ENCODE measurements at regions not wholly inside any gene's neighbourhood (a gene's known extent, or its start where the extent isn't known, plus 50 kb on each side); places are given as distances from the start of the nearest gene placed in this dataset.

GRCh38 chrX:79300856-79301255 lies 66.3 kb downstream of the ITM2A start:
- Mint-ChIP-seq H3K4me3 (no peak overlapping the region), H3K27ac (no peak overlapping the region), H3K9me3 (ENCODE audit: low read depth) (no peaks in the 10 kb centered on the region), H3K4me1 (no peaks in the 10 kb centered on the region), H3K27me3 (no peaks in the 10 kb centered on the region), H3K36me3 (ENCODE audit: low read depth) (no peaks in the 10 kb centered on the region)
- intact Hi-C loops (cut with DNase I, micrococcal nuclease): no loop called here
- DNase-seq: no peak
- ATAC-seq: no peak
- ChIA-PET POLR2A (no interaction called here), CTCF (no interaction called here)

- POLR2A ChIA-PET: no interaction called here
- Mint-ChIP-seq H3K27ac (no peak overlapping the region), H3K9me3 (ENCODE audit: low read depth) (peaks cover 2% of the 10 kb centered on the region), H3K4me1 (peaks cover 42% of the 10 kb centered on the region), H3K4me3 (no peak overlapping the region), H3K27me3 (no peaks in the 10 kb centered on the region), H3K36me3 (ENCODE audit: low read depth) (no peaks in the 10 kb centered on the region)
- CTCF ChIA-PET: no interaction called here
- DNase-seq (no peak), ATAC-seq (no peak)
- intact Hi-C loops (cut with DNase I, micrococcal nuclease): no loop called here
These were observed 76.5 kb downstream of the ITM2A start for GRCh38 chrX:79290596-79290995.

- peaks cover 44% of the 10 kb centered on the region for H3K4me1 Mint-ChIP-seq
- ChIA-PET CTCF (no interaction called here), POLR2A (no interaction called here)
- no peak overlapping the region for H3K4me3 Mint-ChIP-seq
- no peak for DNase-seq
- peak overlapping the region; percentile 37 for H3K27ac Mint-ChIP-seq
- H3K36me3 Mint-ChIP-seq (ENCODE audit: low read depth): no peaks in the 10 kb centered on the region
- ATAC-seq: no peak
- H3K27me3 Mint-ChIP-seq: no peaks in the 10 kb centered on the region
- intact Hi-C loops (cut with DNase I, micrococcal nuclease): loop anchor here (5.0 kb wide), 2 partner anchors 44 to 79 kb away; partner anchors contain the start of gene ITM2A (in 1 of the 2)
- no peaks in the 10 kb centered on the region for H3K9me3 Mint-ChIP-seq (ENCODE audit: low read depth)
These were observed 78.4 kb downstream of the ITM2A start for GRCh38 chrX:79288733-79289132.

GRCh38 chrX:79287724-79288123 lies 79.4 kb downstream of the ITM2A start:
- peak overlapping the region; percentile 44 for H3K4me3 Mint-ChIP-seq
- CTCF ChIA-PET: no interaction called here
- POLR2A ChIA-PET: no interaction called here
- intact Hi-C loops (cut with DNase I, micrococcal nuclease): loop anchor here (5.0 kb wide), 2 partner anchors 45 to 80 kb away; partner anchors contain the start of gene ITM2A (in 1 of the 2)
- DNase-seq (no peak), ATAC-seq (peak; percentile 39)
- H3K4me1 Mint-ChIP-seq: peaks cover 44% of the 10 kb centered on the region
- no peaks in the 10 kb centered on the region for H3K27me3 Mint-ChIP-seq
- H3K36me3 Mint-ChIP-seq (ENCODE audit: low read depth): no peaks in the 10 kb centered on the region
- H3K27ac Mint-ChIP-seq: peak overlapping the region; percentile 70
- no peaks in the 10 kb centered on the region for H3K9me3 Mint-ChIP-seq (ENCODE audit: low read depth)

DNA sequence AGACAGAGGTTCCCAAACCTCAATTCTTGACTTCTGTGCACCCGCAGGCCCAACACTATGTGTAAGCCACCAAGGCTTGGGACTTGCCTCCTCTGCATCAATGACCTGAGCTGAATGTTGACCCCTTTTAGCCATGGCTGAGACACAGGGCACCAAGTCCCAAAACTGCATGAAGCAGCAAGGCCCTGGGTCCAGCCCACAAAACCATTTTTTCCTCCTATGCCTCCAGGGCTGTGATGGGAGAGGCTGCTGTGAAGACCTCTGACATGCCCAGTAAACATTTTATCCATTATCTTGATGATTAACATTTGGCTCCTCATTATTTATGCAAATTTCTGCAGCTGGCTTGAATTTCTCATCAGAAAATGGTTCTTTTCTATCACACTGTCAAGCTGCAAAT lies 85.4 kb downstream of the ITM2A start:
- H3K27me3 Mint-ChIP-seq: no peaks in the 10 kb centered on the region
- DNase-seq (no peak), ATAC-seq (no peak)
- H3K4me3 Mint-ChIP-seq: no peak overlapping the region
- H3K36me3 Mint-ChIP-seq (ENCODE audit: low read depth): peaks cover 22% of the 10 kb centered on the region
- ChIA-PET POLR2A (no interaction called here), CTCF (no interaction called here)
- peaks cover 13% of the 10 kb centered on the region for H3K9me3 Mint-ChIP-seq (ENCODE audit: low read depth)
- no peak overlapping the region for H3K27ac Mint-ChIP-seq
- intact Hi-C loops (cut with DNase I, micrococcal nuclease): no loop called here
- peaks cover 8% of the 10 kb centered on the region for H3K4me1 Mint-ChIP-seq

DNA sequence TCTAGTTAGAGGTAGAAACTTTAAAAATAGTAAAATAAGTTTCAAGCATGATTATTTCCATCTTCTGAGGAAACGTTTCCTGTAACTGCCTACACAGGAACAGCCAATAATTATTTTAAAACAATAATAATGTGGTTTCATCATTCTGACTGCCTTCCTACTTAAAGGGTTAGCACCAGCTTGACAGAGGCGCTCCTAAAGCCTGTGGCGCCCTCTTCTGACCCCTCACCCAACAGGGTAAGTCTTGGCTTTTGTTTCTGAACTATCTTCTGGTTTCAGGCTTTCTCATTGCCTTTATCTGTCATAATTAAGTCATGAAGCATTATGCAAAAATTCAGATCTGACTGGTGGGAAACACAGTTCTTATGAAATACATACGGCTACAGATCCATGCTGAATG lies 96.7 kb downstream of the ITM2A start:
- ATAC-seq: peak; percentile 99
- intact Hi-C loops (cut with DNase I, micrococcal nuclease): loop anchor here (1.0 to 10.0 kb wide), 8 partner anchors 11 to 716 kb away; partner anchors contain the start of genes ITM2A (in 2 of the 2) and P2RY10 (in 2 of the 2)
- H3K27ac Mint-ChIP-seq: peak overlapping the region; percentile 47
- no peaks in the 10 kb centered on the region for H3K36me3 Mint-ChIP-seq (ENCODE audit: low read depth)
- H3K4me1 Mint-ChIP-seq: peaks cover 44% of the 10 kb centered on the region
- no peaks in the 10 kb centered on the region for H3K9me3 Mint-ChIP-seq (ENCODE audit: low read depth)
- H3K27me3 Mint-ChIP-seq: no peaks in the 10 kb centered on the region
- ChIA-PET CTCF (interaction anchor here (0.6 to 2.3 kb wide), 10 partner anchors 13 to 324 kb away, joined by 3 to 10 read pairs (median 4); no protein-coding TSS in a partner anchor), POLR2A (interaction anchor here (0.6 kb wide), 1 partner anchor 116 kb away, joined by 4 read pairs; no protein-coding TSS in a partner anchor)
- peak; percentile 87 for DNase-seq
- no peak overlapping the region for H3K4me3 Mint-ChIP-seq

GRCh38 chrX:79268788-79269187 lies 98.3 kb downstream of the ITM2A start:
- DNase-seq (no peak), ATAC-seq (no peak)
- H3K27ac Mint-ChIP-seq: no peak overlapping the region
- ChIA-PET CTCF (interaction anchor here (0.6 to 2.0 kb wide), 2 partner anchors 97 to 125 kb away, joined by 4 to 8 read pairs; partner anchors contain the start of gene GPR174), POLR2A (no interaction called here)
- H3K4me1 Mint-ChIP-seq: peaks cover 46% of the 10 kb centered on the region
- no peaks in the 10 kb centered on the region for H3K9me3 Mint-ChIP-seq (ENCODE audit: low read depth)
- H3K36me3 Mint-ChIP-seq (ENCODE audit: low read depth): no peaks in the 10 kb centered on the region
- intact Hi-C loops (cut with DNase I, micrococcal nuclease): loop anchor here in 1 of 2 experiments (10.0 kb wide), 1 partner anchor 1134 kb away; the partner anchor contains the start of gene TAF9B
- H3K4me3 Mint-ChIP-seq: no peak overlapping the region
- no peaks in the 10 kb centered on the region for H3K27me3 Mint-ChIP-seq

GRCh38 chrX:79266702-79267101 lies 100.4 kb downstream of the ITM2A start:
- POLR2A ChIA-PET: no interaction called here
- intact Hi-C loops (cut with DNase I, micrococcal nuclease): loop anchor here in 1 of 2 experiments (10.0 kb wide), 1 partner anchor 1132 kb away; the partner anchor contains the start of gene TAF9B
- Mint-ChIP-seq H3K4me1 (peaks cover 58% of the 10 kb centered on the region), H3K9me3 (ENCODE audit: low read depth) (no peaks in the 10 kb centered on the region), H3K4me3 (peak overlapping the region; percentile 37), H3K36me3 (ENCODE audit: low read depth) (no peaks in the 10 kb centered on the region), H3K27me3 (no peaks in the 10 kb centered on the region), H3K27ac (peak overlapping the region; percentile 55)
- ATAC-seq (no peak), DNase-seq (no peak)
- CTCF ChIA-PET: interaction anchor here (1.8 kb wide), 1 partner anchor 115 kb away, joined by 5 read pairs; no protein-coding TSS in a partner anchor

DNA sequence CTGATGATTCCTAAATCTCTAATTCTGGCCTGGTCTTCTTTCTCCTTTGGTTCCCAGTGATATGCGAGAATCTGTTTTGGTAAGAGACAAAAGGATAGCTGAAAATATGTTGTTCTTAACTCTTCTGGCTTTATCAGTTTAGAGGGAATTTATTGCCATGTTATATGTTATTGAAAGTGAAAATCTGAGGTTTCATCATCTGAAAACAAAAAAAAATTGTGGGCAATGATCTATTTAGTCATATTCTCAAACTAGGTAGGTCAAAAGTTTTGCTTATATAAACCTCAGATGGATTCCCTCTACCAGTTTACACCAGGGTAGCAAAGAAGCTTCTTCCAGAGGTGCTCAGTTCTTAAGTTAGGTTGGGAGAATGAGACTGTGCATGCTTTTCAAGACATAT lies 103.6 kb downstream of the ITM2A start:
- intact Hi-C loops (cut with DNase I, micrococcal nuclease): loop anchor here (5.0 to 10.0 kb wide), 2 partner anchors 81 to 1129 kb away; partner anchors contain the start of gene TAF9B (in 1 of the 2)
- H3K27ac Mint-ChIP-seq: peak overlapping the region; percentile 79
- ChIA-PET POLR2A (no interaction called here), CTCF (interaction anchor here (1.4 kb wide), 1 partner anchor 81 kb away, joined by 3 read pairs; no protein-coding TSS in a partner anchor)
- H3K27me3 Mint-ChIP-seq: no peaks in the 10 kb centered on the region
- H3K4me3 Mint-ChIP-seq: peak overlapping the region; percentile 13
- DNase-seq (no peak), ATAC-seq (peak; percentile 10)
- H3K4me1 Mint-ChIP-seq: peaks cover 64% of the 10 kb centered on the region
- H3K36me3 Mint-ChIP-seq (ENCODE audit: low read depth): no peaks in the 10 kb centered on the region
- no peaks in the 10 kb centered on the region for H3K9me3 Mint-ChIP-seq (ENCODE audit: low read depth)

DNA sequence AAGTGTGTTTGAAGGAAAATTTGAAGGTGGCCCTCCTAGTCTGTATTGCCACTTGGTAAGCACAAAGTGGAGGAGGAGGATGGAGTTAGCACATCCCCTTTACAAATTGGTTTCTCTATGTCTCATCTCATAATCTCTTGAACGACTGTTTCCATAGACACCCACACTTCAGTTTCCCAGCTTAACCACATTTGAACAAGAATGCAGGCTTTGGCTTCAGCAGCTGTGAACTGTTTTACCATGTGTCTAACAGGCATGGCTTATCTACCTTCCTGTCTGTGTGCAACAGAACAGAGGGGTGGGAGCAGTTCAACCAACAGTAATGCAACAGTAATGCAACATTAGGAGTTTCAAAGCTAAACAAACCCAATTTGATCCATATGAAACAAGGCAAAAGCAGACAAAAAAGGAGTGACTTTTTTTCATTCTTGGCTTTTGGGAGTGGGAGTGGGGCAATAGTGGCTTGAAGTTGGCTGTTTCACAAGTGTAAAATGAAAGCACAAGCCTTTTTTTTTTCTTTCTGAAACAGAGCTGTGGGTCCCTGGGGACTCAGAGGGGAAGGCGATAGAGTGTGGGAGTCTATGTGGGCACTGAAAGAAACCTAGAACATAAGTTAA lies 108.0 kb downstream of the ITM2A start:
- ATAC-seq: peak; percentile 84
- no peaks in the 10 kb centered on the region for H3K27me3 Mint-ChIP-seq

GRCh38 chrX:79243691-79244090 lies 99.2 kb downstream of the GPR174 start:
- CTCF ChIA-PET: no interaction called here
- no peaks in the 10 kb centered on the region for H3K27me3 Mint-ChIP-seq

More for the DNA sequence above, 108.0 kb downstream of the ITM2A start:
- CTCF ChIA-PET: interaction anchor here (0.7 to 1.2 kb wide), 4 partner anchors 74 to 117 kb away, joined by 3 to 4 read pairs (median 3); no protein-coding TSS in a partner anchor
- peak overlapping the region; percentile 90 for H3K27ac Mint-ChIP-seq
- peak overlapping the region; percentile 52 for H3K4me3 Mint-ChIP-seq
- H3K4me1 Mint-ChIP-seq: peaks cover 78% of the 10 kb centered on the region
- intact Hi-C loops (cut with DNase I, micrococcal nuclease): loop anchor here (1.0 to 5.0 kb wide), 9 partner anchors 11 to 744 kb away; no protein-coding TSS in a partner anchor
- POLR2A ChIA-PET: interaction anchor here (0.6 to 1.3 kb wide), 3 partner anchors 77 to 93 kb away, joined by 3 to 4 read pairs (median 4); no protein-coding TSS in a partner anchor
- DNase-seq: peak; percentile 61
- peaks cover 6% of the 10 kb centered on the region for H3K9me3 Mint-ChIP-seq (ENCODE audit: low read depth)
- peaks cover 13% of the 10 kb centered on the region for H3K36me3 Mint-ChIP-seq (ENCODE audit: low read depth)

DNA sequence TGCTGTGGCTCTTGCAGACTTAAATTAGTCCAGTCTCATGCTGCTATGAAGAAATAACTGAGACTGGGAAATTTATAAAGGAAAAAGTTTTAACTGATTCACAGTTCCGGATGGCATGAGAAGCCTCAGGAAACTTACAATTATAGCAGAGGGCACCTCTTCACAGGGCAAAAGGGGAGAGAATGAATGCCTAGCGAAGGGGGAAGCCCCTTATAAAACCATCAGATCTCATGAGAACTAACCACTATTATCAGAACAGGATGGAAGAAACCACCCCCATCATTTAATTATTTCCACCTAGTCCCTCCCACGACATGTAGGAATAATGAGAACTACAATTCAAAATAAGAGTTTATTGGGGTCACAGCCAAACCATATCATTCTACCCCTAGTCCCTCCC lies 91.4 kb downstream of the GPR174 start:
- DNase-seq: no peak
- H3K4me1 Mint-ChIP-seq: peaks cover 34% of the 10 kb centered on the region
- no peaks in the 10 kb centered on the region for H3K9me3 Mint-ChIP-seq (ENCODE audit: low read depth)
- ATAC-seq: no peak
- intact Hi-C loops (cut with DNase I, micrococcal nuclease): no loop called here
- H3K36me3 Mint-ChIP-seq (ENCODE audit: low read depth): peaks cover 31% of the 10 kb centered on the region
- H3K27me3 Mint-ChIP-seq: no peaks in the 10 kb centered on the region
- CTCF ChIA-PET: no interaction called here
- H3K27ac Mint-ChIP-seq: peak overlapping the region; percentile 69
- H3K4me3 Mint-ChIP-seq: no peak overlapping the region
- POLR2A ChIA-PET: no interaction called here

More at GRCh38 chrX:79243691-79244090, 99.2 kb downstream of the GPR174 start:
- intact Hi-C loops (cut with DNase I, micrococcal nuclease): loop anchor here in 1 of 2 experiments (2.0 kb wide), 1 partner anchor 15 kb away; no protein-coding TSS in a partner anchor
- POLR2A ChIA-PET: no interaction called here
- Mint-ChIP-seq H3K9me3 (ENCODE audit: low read depth) (peaks cover 4% of the 10 kb centered on the region), H3K27ac (no peak overlapping the region), H3K36me3 (ENCODE audit: low read depth) (peaks cover 15% of the 10 kb centered on the region), H3K4me1 (peaks cover 36% of the 10 kb centered on the region), H3K4me3 (no peak overlapping the region)
- DNase-seq (no peak), ATAC-seq (peak; percentile 83)

All from activated CD4-positive, alpha-beta T cell treated with anti-CD3 and anti-CD28 coated beads for 36 hours (primary cell).